Cerebellar nuclear complex (tissue), 1 donor: ENCODE measurements at regions not wholly inside any gene's neighbourhood (a gene's known extent, or its start where the extent isn't known, plus 50 kb on each side); places are given as distances from the start of the nearest gene placed in this dataset.
"Not testable (repeated sequence)": the region's sequence is repeated elsewhere in the genome, so short reads cannot be mapped to it uniquely, and the experiment has no call there.

Source experiments
- DNase-seq, 2 experiments: peaks; one replicate each; lab custom pipeline; 2025; lab: John Stamatoyannopoulos, UW

- no peak for DNase-seq
These were observed 849.9 kb upstream of the SEMA6A start for GRCh38 chr5:117424559-117424958.

- no peak for DNase-seq
These were observed 842.9 kb upstream of the SEMA6A start for GRCh38 chr5:117417501-117417900.

- DNase-seq = no peak
These were observed 840.3 kb upstream of the SEMA6A start for GRCh38 chr5:117414926-117415325.

- DNase-seq = no peak
These were observed 837.1 kb upstream of the SEMA6A start for GRCh38 chr5:117411701-117412100.

GRCh38 chr5:117405197-117405596 is 830.6 kb upstream of the SEMA6A start:
- DNase-seq = no peak

- DNase-seq = no peak
These were observed 820.0 kb upstream of the SEMA6A start for GRCh38 chr5:117394506-117395157.

GRCh38 chr5:117393125-117393524 is 818.5 kb upstream of the SEMA6A start:
- no peak for DNase-seq

GRCh38 chr5:117380316-117380715 is 805.7 kb upstream of the SEMA6A start:
- DNase-seq = peak; percentile 24 to 39

GRCh38 chr5:117379521-117379920 is 804.9 kb upstream of the SEMA6A start:
- DNase-seq = no peak

- no peak for DNase-seq
These were observed 802.1 kb upstream of the SEMA6A start for GRCh38 chr5:117376748-117377147.

GRCh38 chr5:117359895-117360294 is 785.3 kb upstream of the SEMA6A start:
- no peak for DNase-seq

GRCh38 chr5:117357886-117358285 is 783.3 kb upstream of the SEMA6A start:
- DNase-seq = no peak

GRCh38 chr5:117347280-117347679 is 772.7 kb upstream of the SEMA6A start:
- DNase-seq = no peak

- not testable (repeated sequence) for DNase-seq
These were observed 769.1 kb upstream of the SEMA6A start for GRCh38 chr5:117343726-117344125.

GRCh38 chr5:117337064-117337749 is 762.6 kb upstream of the SEMA6A start:
- DNase-seq = no peak

- no peak for DNase-seq
These were observed 761.6 kb upstream of the SEMA6A start for GRCh38 chr5:117336208-117336607.

- no peak for DNase-seq
These were observed 758.4 kb upstream of the SEMA6A start for GRCh38 chr5:117333011-117333410.

GRCh38 chr5:117332341-117332740 is 757.7 kb upstream of the SEMA6A start:
- no peak for DNase-seq

- DNase-seq = no peak
These were observed 752.9 kb upstream of the SEMA6A start for GRCh38 chr5:117327511-117327910.

GRCh38 chr5:117326997-117327396 is 752.4 kb upstream of the SEMA6A start:
- no peak for DNase-seq

GRCh38 chr5:117318528-117318927 is 743.9 kb upstream of the SEMA6A start:
- no peak for DNase-seq

- DNase-seq = no peak
These were observed 740.5 kb upstream of the SEMA6A start for GRCh38 chr5:117315170-117315569.

- DNase-seq = not testable (repeated sequence)
These were observed 730.0 kb upstream of the SEMA6A start for GRCh38 chr5:117304512-117305107.
